ENCODE measurements at regions not wholly inside any gene's neighbourhood (a gene's known extent, or its start where the extent isn't known, plus 50 kb on each side); places are given as distances from the start of the nearest gene placed in this dataset.

- DNase-seq (ENCODE audit: extremely low spot score): no peak
- ChIA-PET CTCF (no interaction called here), POLR2A (no interaction called here)
- TF ChIP-seq FOXA1 (IDR thresholded peaks at IDR 0.05) (no peak), NFRKB (IDR thresholded peaks at IDR 0.05) (no peak), BHLHE40 (IDR thresholded peaks at IDR 0.05; ENCODE audit: borderline replicate concordance) (no peak), FOXK2 (IDR thresholded peaks at IDR 0.05) (no peak), HDGF (IDR thresholded peaks at IDR 0.05; ENCODE audit: borderline replicate concordance) (no peak), PKNOX1 (IDR thresholded peaks at IDR 0.05) (no peak), SUZ12 (IDR thresholded peaks at IDR 0.05) (no peak), ARNT (IDR thresholded peaks at IDR 0.05) (no peak), ZNF384 (IDR thresholded peaks at IDR 0.05) (no peak), SP1 (IDR thresholded peaks at IDR 0.05) (no peak)
Measured at GRCh38 chr1:69269491-69269890, 298.2 kb upstream of the LRRC7 start.

- ChIA-PET POLR2A (no interaction called here), CTCF (no interaction called here)
- no peak for DNase-seq (ENCODE audit: extremely low spot score)
- TF ChIP-seq FOXM1 (IDR thresholded peaks at IDR 0.05; ENCODE audit: borderline replicate concordance): no peak
- no peak for TF ChIP-seq FOXK2 (IDR thresholded peaks at IDR 0.05)
- no peak for TF ChIP-seq CTBP1 (IDR thresholded peaks at IDR 0.05; ENCODE audit: borderline replicate concordance)
- no peak for TF ChIP-seq PKNOX1 (IDR thresholded peaks at IDR 0.05)
- TF ChIP-seq LEF1 (IDR thresholded peaks at IDR 0.05; ENCODE audit: borderline replicate concordance): no peak
- TF ChIP-seq SP1 (IDR thresholded peaks at IDR 0.05): no peak
- TF ChIP-seq BHLHE40 (IDR thresholded peaks at IDR 0.05; ENCODE audit: borderline replicate concordance): no peak
- no peak for TF ChIP-seq FOXA1 (IDR thresholded peaks at IDR 0.05)
- no peak for TF ChIP-seq ZNF384 (IDR thresholded peaks at IDR 0.05)
- no peak for TF ChIP-seq SUZ12 (IDR thresholded peaks at IDR 0.05)
- TF ChIP-seq HDGF (IDR thresholded peaks at IDR 0.05; ENCODE audit: borderline replicate concordance): no peak
- TF ChIP-seq ARNT (IDR thresholded peaks at IDR 0.05): no peak
- TF ChIP-seq ELF4 (IDR thresholded peaks at IDR 0.05): no peak
Measured at GRCh38 chr1:69271587-69272125, 296.1 kb upstream of the LRRC7 start.

- ChIA-PET POLR2A (no interaction called here), CTCF (no interaction called here)
- no peak for DNase-seq (ENCODE audit: extremely low spot score)
- TF ChIP-seq TARDBP (IDR thresholded peaks at IDR 0.05): no peak
Measured at GRCh38 chr1:69272684-69273083, 295.0 kb upstream of the LRRC7 start.

GRCh38 chr1:69278923-69279322, 288.8 kb upstream of the LRRC7 start:
- TF ChIP-seq ARNT (IDR thresholded peaks at IDR 0.05) (no peak), HDGF (IDR thresholded peaks at IDR 0.05; ENCODE audit: borderline replicate concordance) (no peak), SP1 (IDR thresholded peaks at IDR 0.05) (no peak), FOXA1 (IDR thresholded peaks at IDR 0.05) (no peak), ZNF384 (IDR thresholded peaks at IDR 0.05) (no peak), CTBP1 (IDR thresholded peaks at IDR 0.05; ENCODE audit: borderline replicate concordance) (no peak), LEF1 (IDR thresholded peaks at IDR 0.05; ENCODE audit: borderline replicate concordance) (no peak), TARDBP (IDR thresholded peaks at IDR 0.05) (no peak), PKNOX1 (IDR thresholded peaks at IDR 0.05) (no peak), FOXM1 (IDR thresholded peaks at IDR 0.05; ENCODE audit: borderline replicate concordance) (no peak), L3MBTL2 (conservative IDR thresholded peaks at IDR 0.05) (no peak)
- POLR2A ChIA-PET: no interaction called here
- CTCF ChIA-PET: no interaction called here
- DNase-seq (ENCODE audit: extremely low spot score): no peak

GRCh38 chr1:69283516-69283915, 284.2 kb upstream of the LRRC7 start:
- CTCF ChIA-PET: interaction anchor here (0.7 to 0.8 kb wide), 2 partner anchors 499 to 1203 kb away, joined by 3 to 6 read pairs; no protein-coding TSS in a partner anchor
- POLR2A ChIA-PET: no interaction called here
- no peak for DNase-seq (ENCODE audit: extremely low spot score)
- TF ChIP-seq PKNOX1 (IDR thresholded peaks at IDR 0.05) (no peak), FOXM1 (IDR thresholded peaks at IDR 0.05; ENCODE audit: borderline replicate concordance) (no peak), SUZ12 (IDR thresholded peaks at IDR 0.05) (no peak), BHLHE40 (IDR thresholded peaks at IDR 0.05; ENCODE audit: borderline replicate concordance) (no peak), FOXA1 (IDR thresholded peaks at IDR 0.05) (no peak), ARNT (IDR thresholded peaks at IDR 0.05) (no peak), TARDBP (IDR thresholded peaks at IDR 0.05) (no peak), CTBP1 (IDR thresholded peaks at IDR 0.05; ENCODE audit: borderline replicate concordance) (no peak), SP1 (IDR thresholded peaks at IDR 0.05) (no peak), FOXK2 (IDR thresholded peaks at IDR 0.05) (no peak), ELF4 (IDR thresholded peaks at IDR 0.05) (no peak), LEF1 (IDR thresholded peaks at IDR 0.05; ENCODE audit: borderline replicate concordance) (no peak), ZNF384 (IDR thresholded peaks at IDR 0.05) (no peak), L3MBTL2 (conservative IDR thresholded peaks at IDR 0.05) (no peak), HDGF (IDR thresholded peaks at IDR 0.05; ENCODE audit: borderline replicate concordance) (no peak), NFRKB (IDR thresholded peaks at IDR 0.05) (no peak)

GRCh38 chr1:69284508-69284907, 283.2 kb upstream of the LRRC7 start:
- CTCF ChIA-PET: no interaction called here
- TF ChIP-seq ARNT (IDR thresholded peaks at IDR 0.05) (no peak), CTBP1 (IDR thresholded peaks at IDR 0.05; ENCODE audit: borderline replicate concordance) (no peak), ELF4 (IDR thresholded peaks at IDR 0.05) (no peak), L3MBTL2 (conservative IDR thresholded peaks at IDR 0.05) (no peak), PKNOX1 (IDR thresholded peaks at IDR 0.05) (no peak), FOXK2 (IDR thresholded peaks at IDR 0.05) (no peak), SP1 (IDR thresholded peaks at IDR 0.05) (no peak), TARDBP (IDR thresholded peaks at IDR 0.05) (no peak), ZNF384 (IDR thresholded peaks at IDR 0.05) (no peak), LEF1 (IDR thresholded peaks at IDR 0.05; ENCODE audit: borderline replicate concordance) (no peak), FOXA1 (IDR thresholded peaks at IDR 0.05) (no peak), SUZ12 (IDR thresholded peaks at IDR 0.05) (no peak), FOXM1 (IDR thresholded peaks at IDR 0.05; ENCODE audit: borderline replicate concordance) (no peak), BHLHE40 (IDR thresholded peaks at IDR 0.05; ENCODE audit: borderline replicate concordance) (no peak), HDGF (IDR thresholded peaks at IDR 0.05; ENCODE audit: borderline replicate concordance) (no peak)
- POLR2A ChIA-PET: no interaction called here
- no peak for DNase-seq (ENCODE audit: extremely low spot score)

Data from HEK293T (cell line).